ENCODE measurements at regions not wholly inside any gene's neighbourhood (a gene's known extent, or its start where the extent isn't known, plus 50 kb on each side); places are given as distances from the start of the nearest gene placed in this dataset.

DNA sequence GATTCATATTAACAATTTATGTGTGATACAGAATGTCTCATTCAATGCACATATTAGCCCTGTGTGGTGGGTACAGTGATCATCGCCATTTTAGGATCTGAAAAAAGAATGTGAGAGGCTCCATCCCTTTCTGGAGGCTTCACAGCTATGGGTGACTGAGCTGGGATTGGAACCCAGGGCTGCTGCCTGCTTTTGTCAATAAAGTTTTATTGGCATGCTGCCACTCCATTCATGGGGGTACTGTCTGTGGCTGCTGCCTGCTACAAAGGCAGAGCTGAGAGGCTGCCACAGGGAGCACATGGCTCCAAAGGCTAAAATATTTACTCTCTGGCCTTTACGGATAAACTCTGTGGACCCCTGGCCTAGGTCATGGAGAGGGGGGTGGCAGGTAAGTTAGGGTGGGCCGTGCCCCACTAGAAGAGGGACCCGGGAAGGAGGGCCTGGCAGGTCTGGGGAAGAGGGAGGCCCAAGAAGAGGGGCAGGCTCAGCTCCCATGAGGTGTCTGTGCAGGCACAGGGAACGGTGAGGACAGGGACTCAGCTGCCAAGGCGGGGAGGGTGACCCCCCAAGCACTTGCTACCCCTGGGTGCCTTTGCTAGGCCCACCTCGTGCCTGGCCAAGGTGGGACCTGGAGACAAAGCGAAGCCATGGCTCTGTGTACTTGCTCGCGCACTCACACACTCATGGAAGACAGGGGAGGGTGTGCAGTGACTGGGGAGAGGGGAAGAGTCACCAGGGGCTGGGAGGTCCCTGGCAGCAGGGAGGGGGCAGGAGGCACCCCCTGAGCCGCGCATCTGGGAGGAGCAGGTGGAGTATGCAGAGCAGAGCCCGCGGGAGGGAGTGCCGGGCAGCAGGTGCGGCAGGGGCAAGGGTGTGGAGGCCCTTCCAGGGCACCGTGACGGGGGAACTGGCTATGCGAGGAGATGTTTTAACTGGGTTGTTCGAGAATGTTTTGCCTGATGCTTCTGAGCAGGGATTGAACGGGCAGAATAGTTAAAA is 335.3 kb downstream of the CTTN start:
- TF ChIP-seq, protein P1, sequence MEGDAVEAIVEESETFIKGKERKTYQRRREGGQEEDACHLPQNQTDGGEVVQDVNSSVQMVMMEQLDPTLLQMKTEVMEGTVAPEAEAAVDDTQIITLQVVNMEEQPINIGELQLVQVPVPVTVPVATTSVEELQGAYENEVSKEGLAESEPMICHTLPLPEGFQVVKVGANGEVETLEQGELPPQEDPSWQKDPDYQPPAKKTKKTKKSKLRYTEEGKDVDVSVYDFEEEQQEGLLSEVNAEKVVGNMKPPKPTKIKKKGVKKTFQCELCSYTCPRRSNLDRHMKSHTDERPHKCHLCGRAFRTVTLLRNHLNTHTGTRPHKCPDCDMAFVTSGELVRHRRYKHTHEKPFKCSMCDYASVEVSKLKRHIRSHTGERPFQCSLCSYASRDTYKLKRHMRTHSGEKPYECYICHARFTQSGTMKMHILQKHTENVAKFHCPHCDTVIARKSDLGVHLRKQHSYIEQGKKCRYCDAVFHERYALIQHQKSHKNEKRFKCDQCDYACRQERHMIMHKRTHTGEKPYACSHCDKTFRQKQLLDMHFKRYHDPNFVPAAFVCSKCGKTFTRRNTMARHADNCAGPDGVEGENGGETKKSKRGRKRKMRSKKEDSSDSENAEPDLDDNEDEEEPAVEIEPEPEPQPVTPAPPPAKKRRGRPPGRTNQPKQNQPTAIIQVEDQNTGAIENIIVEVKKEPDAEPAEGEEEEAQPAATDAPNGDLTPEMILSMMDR (IDR thresholded peaks at IDR 0.05) = no peak
- TF ChIP-seq SMC3 (IDR thresholded peaks at IDR 0.05; ENCODE audit: low read depth, low read length) (no peak), RXRA (IDR thresholded peaks at IDR 0.05; ENCODE audit: borderline replicate concordance, low read depth) (no peak), USF2 (IDR thresholded peaks at IDR 0.05; ENCODE audit: borderline replicate concordance, low read depth, low read length) (no peak), POLR2AphosphoS5 (IDR thresholded peaks at IDR 0.05; ENCODE audit: low read depth, low read length) (no peak), FOXJ3 (CRISPR knock-in tag; IDR thresholded peaks at IDR 0.05) (no peak), NRF1 (IDR thresholded peaks at IDR 0.05; ENCODE audit: low read depth, low read length) (no peak), JUND (IDR thresholded peaks at IDR 0.05) (no peak)

Data from SK-N-SH (cell line).